RWPE1 (cell line): ENCODE measurements at regions not wholly inside any gene's neighbourhood (a gene's known extent, or its start where the extent isn't known, plus 50 kb on each side); places are given as distances from the start of the nearest gene placed in this dataset.

ENCODE experiments used
- CTCF ChIA-PET: fragments of 350-600 bp; sonication (Branson Sonifier 250); formaldehyde crosslinking; extraction: SDS; loops from one replicate; lab custom pipeline; 2021; lab: Yijun Ruan, JAX
- POLR2A ChIA-PET: fragments of 400-600 bp; formaldehyde crosslinking; extraction: SDS; loops from one replicate; lab custom pipeline; 2020; ENCODE audit warnings: antibody characterized with exemption; ENCODE audit not compliant: low non-redundant PET; lab: Yijun Ruan, JAX
- DNase-seq: peaks from one replicate; pipeline ENCODE4 v3.0.0; 2012; ENCODE audit warnings: low spot score
- H3K27ac ChIP-seq: fragments of 450-650 bp; 2 replicates; pipeline ENCODE4 v1.5.1; 2017
- CTCF ChIP-seq: fragments of 450-650 bp; conservative IDR thresholded peaks from 2 replicates; pipeline ENCODE4 v1.5.1; 2017; ENCODE audit warnings: low read depth, mild to moderate bottlenecking

GRCh38 chr16:52034830-52035229, 512.1 kb downstream of the TOX3 start:
- H3K27ac ChIP-seq: no peak overlapping the region
- ChIA-PET CTCF (interaction anchor here (0.6 kb wide), 1 partner anchor 1982 kb away, joined by 3 read pairs; no protein-coding TSS in a partner anchor), POLR2A (no interaction called here)
- TF ChIP-seq CTCF: no peak
- DNase-seq: no peak

GRCh38 chr16:52033992-52034391, 513.0 kb downstream of the TOX3 start:
- DNase-seq: no peak
- CTCF ChIA-PET: no interaction called here
- TF ChIP-seq CTCF: no peak
- no peak overlapping the region for H3K27ac ChIP-seq
- POLR2A ChIA-PET: no interaction called here

- ChIA-PET CTCF (no interaction called here), POLR2A (no interaction called here)
- no peak for TF ChIP-seq CTCF
- DNase-seq: no peak
- no peak overlapping the region for H3K27ac ChIP-seq
Measured at GRCh38 chr16:52022980-52023379, 524.0 kb downstream of the TOX3 start.

GRCh38 chr16:52022177-52022576, 524.8 kb downstream of the TOX3 start:
- no peak for TF ChIP-seq CTCF
- no peak for DNase-seq
- POLR2A ChIA-PET: no interaction called here
- CTCF ChIA-PET: no interaction called here
- H3K27ac ChIP-seq: no peak overlapping the region

- H3K27ac ChIP-seq: no peak overlapping the region
Measured at GRCh38 chr16:52016387-52016786, 530.6 kb downstream of the TOX3 start.

GRCh38 chr16:52005551-52005950, 541.4 kb downstream of the TOX3 start:
- no peak for DNase-seq
- POLR2A ChIA-PET: no interaction called here
- no peak for TF ChIP-seq CTCF
- CTCF ChIA-PET: interaction anchor here (0.7 kb wide), 1 partner anchor 243 kb away, joined by 4 read pairs; no protein-coding TSS in a partner anchor
- H3K27ac ChIP-seq: no peak overlapping the region

More at GRCh38 chr16:52016387-52016786, 530.6 kb downstream of the TOX3 start:
- ChIA-PET POLR2A (no interaction called here), CTCF (no interaction called here)
- no peak for TF ChIP-seq CTCF
- no peak for DNase-seq
